K562 (cell line): ENCODE measurements at regions not wholly inside any gene's neighbourhood (a gene's known extent, or its start where the extent isn't known, plus 50 kb on each side); places are given as distances from the start of the nearest gene placed in this dataset.

Source experiments
- POLR2AphosphoS5 ChIP-seq: IDR thresholded peaks from 2 replicates; pipeline ENCODE4 v1.6.1; 2011; ENCODE audit warnings: mild to moderate bottlenecking, low read depth, low read length, moderate library complexity; ENCODE audit not compliant: control insufficient read depth, insufficient read depth
- TF ChIP-seq, protein P1 (sequence below), 2 experiments: fragments of 450-650 bp; IDR thresholded peaks; 2 replicates each; pipeline ENCODE4 v1.6.1; 2016; ENCODE audit warnings: mild to moderate bottlenecking in 2 of 2, borderline replicate concordance in 1 of 2, low read depth in 1 of 2, moderate library complexity in 1 of 2

DNA sequence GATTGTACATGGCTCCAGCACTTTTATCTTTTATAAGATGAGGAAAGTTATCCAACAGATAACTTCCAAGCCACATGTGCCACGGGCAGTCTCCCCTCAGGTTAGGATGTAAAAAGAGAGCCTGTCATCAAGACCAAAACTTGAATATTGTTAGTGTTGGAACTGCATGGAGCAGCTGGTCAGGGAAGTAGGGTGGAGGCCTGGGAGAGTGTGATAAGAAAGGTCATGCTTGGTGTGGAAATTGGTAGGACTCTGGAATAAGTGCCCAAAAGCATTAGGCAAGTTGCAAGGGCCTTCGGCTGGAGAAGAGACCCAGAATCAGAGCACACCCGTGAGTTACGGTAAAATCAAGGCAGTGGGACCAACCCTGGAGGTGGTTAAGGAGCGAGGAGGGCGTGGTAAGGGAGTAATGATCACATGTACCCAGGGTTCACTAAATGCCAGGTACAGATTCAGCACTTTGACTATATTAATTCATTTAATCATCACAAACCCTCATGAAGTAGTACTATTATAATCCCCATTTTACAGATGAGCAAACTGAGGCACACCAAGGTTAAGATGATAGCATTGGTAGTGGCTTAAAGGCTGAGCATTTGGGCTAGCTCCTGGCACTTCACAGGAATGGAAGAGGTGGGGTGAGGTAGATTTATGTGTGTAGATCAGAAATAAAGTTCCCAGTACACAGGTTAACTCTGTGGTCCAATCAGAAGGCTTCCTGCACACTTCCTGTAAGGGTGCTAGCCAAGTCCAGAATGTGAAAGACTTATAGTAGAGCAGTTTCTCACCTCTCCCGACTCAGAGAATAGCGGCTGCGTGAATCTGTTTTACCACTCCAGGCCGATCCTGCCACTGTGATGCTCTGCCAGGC lies 96.5 kb upstream of the ZNF608 start (continued):
- TF ChIP-seq, protein P1, sequence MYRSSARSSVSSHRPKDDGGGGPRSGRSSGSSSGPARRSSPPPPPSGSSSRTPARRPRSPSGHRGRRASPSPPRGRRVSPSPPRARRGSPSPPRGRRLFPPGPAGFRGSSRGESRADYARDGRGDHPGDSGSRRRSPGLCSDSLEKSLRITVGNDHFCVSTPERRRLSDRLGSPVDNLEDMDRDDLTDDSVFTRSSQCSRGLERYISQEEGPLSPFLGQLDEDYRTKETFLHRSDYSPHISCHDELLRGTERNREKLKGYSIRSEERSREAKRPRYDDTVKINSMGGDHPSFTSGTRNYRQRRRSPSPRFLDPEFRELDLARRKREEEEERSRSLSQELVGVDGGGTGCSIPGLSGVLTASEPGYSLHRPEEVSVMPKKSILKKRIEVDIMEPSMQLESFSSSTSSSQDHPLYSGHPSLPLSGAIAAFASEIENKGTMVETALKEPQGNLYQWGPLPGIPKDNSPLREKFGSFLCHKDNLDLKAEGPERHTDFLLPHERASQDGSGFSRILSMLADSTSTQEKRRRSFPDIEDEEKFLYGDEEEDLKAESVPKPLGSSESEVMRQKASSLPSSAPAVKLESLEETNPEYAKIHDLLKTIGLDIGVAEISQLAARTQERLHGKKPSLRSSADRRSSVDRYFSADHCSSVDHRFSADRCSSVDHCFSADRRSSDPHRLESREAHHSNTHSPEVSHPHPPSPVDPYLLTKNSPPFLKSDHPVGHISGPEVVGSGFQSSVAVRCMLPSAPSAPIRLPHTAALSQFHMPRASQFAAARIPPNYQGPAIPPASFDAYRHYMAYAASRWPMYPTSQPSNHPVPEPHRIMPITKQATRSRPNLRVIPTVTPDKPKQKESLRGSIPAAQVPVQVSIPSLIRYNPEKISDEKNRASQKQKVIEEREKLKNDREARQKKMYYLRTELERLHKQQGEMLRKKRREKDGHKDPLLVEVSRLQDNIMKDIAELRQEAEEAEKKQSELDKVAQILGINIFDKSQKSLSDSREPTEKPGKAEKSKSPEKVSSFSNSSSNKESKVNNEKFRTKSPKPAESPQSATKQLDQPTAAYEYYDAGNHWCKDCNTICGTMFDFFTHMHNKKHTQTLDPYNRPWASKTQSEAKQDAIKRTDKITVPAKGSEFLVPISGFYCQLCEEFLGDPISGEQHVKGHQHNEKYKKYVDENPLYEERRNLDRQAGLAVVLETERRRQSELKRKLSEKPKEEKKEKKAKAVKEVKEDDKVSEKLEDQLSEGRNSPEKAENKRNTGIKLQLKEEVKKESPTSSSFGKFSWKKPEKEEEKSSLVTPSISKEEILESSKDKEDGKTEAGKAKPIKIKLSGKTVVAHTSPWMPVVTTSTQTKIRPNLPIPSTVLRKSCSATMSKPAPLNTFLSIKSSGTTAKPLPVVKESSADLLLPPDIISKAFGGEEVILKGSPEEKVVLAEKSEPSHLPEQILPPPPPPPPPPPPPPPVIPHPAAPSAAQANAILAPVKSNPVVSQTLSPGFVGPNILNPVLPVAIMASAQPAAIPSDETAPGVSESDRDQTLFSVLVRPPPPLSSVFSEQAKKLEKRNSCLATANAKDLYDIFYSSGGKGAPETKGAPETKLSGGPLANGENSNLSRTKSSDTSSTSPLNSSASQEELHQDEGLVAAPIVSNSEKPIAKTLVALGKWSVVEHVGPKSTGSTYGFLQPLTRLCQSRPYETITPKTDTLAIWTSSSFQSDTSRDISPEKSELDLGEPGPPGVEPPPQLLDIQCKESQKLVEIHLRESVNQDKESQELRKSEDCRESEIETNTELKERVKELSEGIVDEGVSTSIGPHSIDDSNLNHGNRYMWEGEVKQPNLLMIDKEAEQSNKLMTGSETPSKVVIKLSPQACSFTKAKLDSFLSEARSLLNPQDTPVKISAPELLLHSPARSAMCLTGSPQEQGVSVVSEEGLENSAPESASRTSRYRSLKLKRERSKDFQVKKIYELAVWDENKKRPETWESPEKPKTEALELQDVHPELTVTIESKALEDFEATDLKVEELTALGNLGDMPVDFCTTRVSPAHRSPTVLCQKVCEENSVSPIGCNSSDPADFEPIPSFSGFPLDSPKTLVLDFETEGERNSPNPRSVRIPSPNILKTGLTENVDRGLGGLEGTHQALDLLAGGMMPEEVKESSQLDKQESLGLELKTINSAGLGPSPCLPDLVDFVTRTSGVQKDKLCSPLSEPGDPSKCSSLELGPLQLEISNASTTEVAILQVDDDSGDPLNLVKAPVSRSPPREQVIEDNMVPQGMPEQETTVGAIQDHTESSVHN (IDR thresholded peaks at IDR 0.05; ENCODE audit: borderline replicate concordance in 1 of 2, low read depth in 1 of 2), result no peak
- no peak for TF ChIP-seq POLR2AphosphoS5
